SK-N-MC (cell line): ENCODE measurements at regions not wholly inside any gene's neighbourhood (a gene's known extent, or its start where the extent isn't known, plus 50 kb on each side); places are given as distances from the start of the nearest gene placed in this dataset.

Experiments
- EZH2 ChIP-seq: fragments of 200-600 bp; sonication (generic); IDR thresholded peaks from one replicate; pipeline ENCODE4 v1.6.1; 2017; ENCODE audit warnings: antibody characterized with exemption
- POLR2AphosphoS5 ChIP-seq: IDR thresholded peaks from 2 replicates; pipeline ENCODE4 v1.6.1; 2012; ENCODE audit warnings: mild to moderate bottlenecking, low read depth, low read length, borderline replicate concordance

DNA sequence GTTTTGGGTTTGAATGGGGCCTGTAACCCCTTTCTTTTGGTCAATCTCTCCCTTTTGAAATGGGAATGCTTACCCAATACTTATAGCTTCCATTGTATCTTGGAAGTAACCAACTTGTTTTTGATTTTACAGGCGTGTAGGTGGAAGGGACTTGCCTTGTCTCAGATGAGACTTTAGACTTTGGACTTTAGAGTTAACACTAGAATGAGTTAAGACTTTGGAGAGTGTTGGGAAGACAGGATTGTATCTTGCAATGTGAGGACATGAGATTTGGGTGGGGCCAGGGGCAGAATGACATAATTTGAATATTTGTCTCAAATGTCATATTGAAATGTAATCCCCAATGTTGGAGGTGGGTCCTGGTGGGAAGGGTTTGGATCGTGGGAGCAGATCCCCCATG, 1466.9 kb downstream of the LRRC4C start:
- TF ChIP-seq POLR2AphosphoS5 (no peak), EZH2 (no peak)
